SK-N-MC (cell line): ENCODE measurements at regions not wholly inside any gene's neighbourhood (a gene's known extent, or its start where the extent isn't known, plus 50 kb on each side); places are given as distances from the start of the nearest gene placed in this dataset.

Source experiments
- EZH2 ChIP-seq: fragments of 200-600 bp; sonication (generic); IDR thresholded peaks from one replicate; pipeline ENCODE4 v1.6.1; 2017; ENCODE audit warnings: antibody characterized with exemption
- FOXP2 ChIP-seq: optimal IDR thresholded peaks from 2 replicates; pipeline ENCODE3; 2011; ENCODE audit warnings: mild to moderate bottlenecking, moderate library complexity; ENCODE audit not compliant: insufficient read depth; ENCODE audit errors: extremely low read length, control extremely low read depth
- POLR2AphosphoS5 ChIP-seq: IDR thresholded peaks from 2 replicates; pipeline ENCODE4 v1.6.1; 2012; ENCODE audit warnings: mild to moderate bottlenecking, low read depth, low read length, borderline replicate concordance

- no peak for TF ChIP-seq EZH2
- TF ChIP-seq POLR2AphosphoS5, result no peak
- TF ChIP-seq FOXP2, result no peak
Observed at GRCh38 chr6:15824811-15825210, 162.0 kb upstream of the DTNBP1 start.
